Endothelial cell (in vitro differentiated cells): ENCODE measurements at regions not wholly inside any gene's neighbourhood (a gene's known extent, or its start where the extent isn't known, plus 50 kb on each side); places are given as distances from the start of the nearest gene placed in this dataset.

ENCODE experiments used
- DNase-seq: peaks from one replicate; pipeline ENCODE4 v3.0.0; 2021; ENCODE audit warnings: low spot score
- H3K27ac Mint-ChIP-seq: one replicate; pipeline ENCODE4 v1.8.0; 2021; ENCODE audit warnings: mixed read lengths, inconsistent platforms; ENCODE audit not compliant: unreplicated experiment
- H3K27me3 Mint-ChIP-seq: one replicate; pipeline ENCODE4 v1.8.0; 2021; ENCODE audit warnings: mild to moderate bottlenecking, moderate library complexity, mixed read lengths, inconsistent platforms; ENCODE audit not compliant: unreplicated experiment
- H3K36me3 Mint-ChIP-seq: one replicate; pipeline ENCODE4 v1.8.0; 2021; ENCODE audit warnings: mild to moderate bottlenecking, low read depth, mixed read lengths, inconsistent platforms; ENCODE audit not compliant: unreplicated experiment
- H3K4me1 Mint-ChIP-seq: one replicate; pipeline ENCODE4 v1.8.0; 2021; ENCODE audit warnings: mild to moderate bottlenecking, mixed read lengths, inconsistent platforms; ENCODE audit not compliant: unreplicated experiment
- H3K4me3 Mint-ChIP-seq: one replicate; pipeline ENCODE4 v1.8.0; 2021; ENCODE audit warnings: mild to moderate bottlenecking, mixed read lengths, inconsistent platforms; ENCODE audit not compliant: unreplicated experiment
- H3K9me3 Mint-ChIP-seq: one replicate; pipeline ENCODE4 v1.8.0; 2021; ENCODE audit warnings: mixed read lengths, inconsistent platforms; ENCODE audit not compliant: unreplicated experiment
- TF ChIP-seq, protein P1 (sequence below): fragments of 200-600 bp; sonication (generic); IDR thresholded peaks from one replicate; pipeline ENCODE4 v1.5.0; 2021; ENCODE audit warnings: antibody characterized with exemption; ENCODE audit not compliant: unreplicated experiment

DNA sequence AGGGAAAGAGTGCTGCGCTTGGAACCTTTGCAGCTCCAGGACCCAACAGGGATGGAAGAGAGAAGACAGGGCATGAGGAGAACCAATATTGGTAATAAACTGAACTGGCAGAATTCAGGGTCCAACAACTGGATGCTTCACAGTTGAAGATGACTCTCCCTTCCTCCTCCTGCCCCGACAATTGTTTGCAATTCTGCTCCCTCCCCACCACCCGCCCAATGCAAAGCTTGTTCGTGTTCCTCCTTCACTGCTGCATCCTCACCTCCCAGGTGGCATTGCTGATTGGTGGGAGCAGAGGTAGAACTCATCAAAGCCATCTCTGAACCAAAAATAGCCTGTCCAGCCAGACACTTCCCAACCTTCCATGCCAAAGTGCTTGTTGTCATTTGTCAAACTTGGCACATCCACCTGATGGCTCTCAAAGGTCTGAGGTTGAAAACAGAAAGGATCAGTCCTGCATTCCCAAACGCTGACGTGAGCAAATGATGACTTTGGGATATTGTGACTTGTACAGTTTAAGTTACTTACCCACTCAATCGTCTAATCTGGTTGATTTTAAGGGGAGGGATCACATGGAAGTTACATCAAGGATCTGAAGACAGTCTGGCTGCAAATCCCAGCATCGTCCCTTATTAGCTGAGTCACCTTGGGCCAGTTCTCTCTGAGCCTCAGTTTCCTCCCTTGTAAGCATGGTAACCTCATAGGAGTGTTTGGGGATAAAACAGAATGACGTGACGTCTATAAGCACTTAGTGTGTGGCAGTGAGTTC, 242.6 kb upstream of the CRY1 start:
- Mint-ChIP-seq H3K9me3 (no peaks in the 10 kb centered on the region), H3K4me1 (peaks cover 7% of the 10 kb centered on the region), H3K27me3 (peaks cover 5% of the 10 kb centered on the region), H3K36me3 (no peaks in the 10 kb centered on the region), H3K27ac (no peak overlapping the region), H3K4me3 (no peak overlapping the region)
- DNase-seq = no peak
- TF ChIP-seq, protein P1, sequence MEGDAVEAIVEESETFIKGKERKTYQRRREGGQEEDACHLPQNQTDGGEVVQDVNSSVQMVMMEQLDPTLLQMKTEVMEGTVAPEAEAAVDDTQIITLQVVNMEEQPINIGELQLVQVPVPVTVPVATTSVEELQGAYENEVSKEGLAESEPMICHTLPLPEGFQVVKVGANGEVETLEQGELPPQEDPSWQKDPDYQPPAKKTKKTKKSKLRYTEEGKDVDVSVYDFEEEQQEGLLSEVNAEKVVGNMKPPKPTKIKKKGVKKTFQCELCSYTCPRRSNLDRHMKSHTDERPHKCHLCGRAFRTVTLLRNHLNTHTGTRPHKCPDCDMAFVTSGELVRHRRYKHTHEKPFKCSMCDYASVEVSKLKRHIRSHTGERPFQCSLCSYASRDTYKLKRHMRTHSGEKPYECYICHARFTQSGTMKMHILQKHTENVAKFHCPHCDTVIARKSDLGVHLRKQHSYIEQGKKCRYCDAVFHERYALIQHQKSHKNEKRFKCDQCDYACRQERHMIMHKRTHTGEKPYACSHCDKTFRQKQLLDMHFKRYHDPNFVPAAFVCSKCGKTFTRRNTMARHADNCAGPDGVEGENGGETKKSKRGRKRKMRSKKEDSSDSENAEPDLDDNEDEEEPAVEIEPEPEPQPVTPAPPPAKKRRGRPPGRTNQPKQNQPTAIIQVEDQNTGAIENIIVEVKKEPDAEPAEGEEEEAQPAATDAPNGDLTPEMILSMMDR = no peak

DNA sequence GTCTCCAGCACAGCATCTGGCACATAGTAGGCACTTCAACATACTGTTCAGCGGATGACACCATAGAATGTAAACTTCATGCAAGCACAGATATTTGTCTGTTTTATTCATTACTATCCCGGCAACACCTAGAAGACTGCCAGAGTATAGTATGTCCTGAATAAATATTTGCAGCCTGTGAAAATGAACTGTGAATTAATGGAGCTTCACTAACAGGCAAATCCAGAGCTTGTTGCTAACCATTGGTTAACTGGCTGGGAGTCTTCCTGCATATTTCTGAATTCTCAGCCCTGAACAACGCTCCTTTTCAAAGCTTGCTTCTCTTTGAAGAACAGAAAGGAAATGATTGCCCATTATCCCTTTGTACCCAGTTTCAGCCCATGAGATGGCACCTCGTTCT, 243.3 kb upstream of the CRY1 start:
- no peaks in the 10 kb centered on the region for H3K9me3 Mint-ChIP-seq
- H3K4me1 Mint-ChIP-seq = peaks cover 7% of the 10 kb centered on the region
- no peaks in the 10 kb centered on the region for H3K36me3 Mint-ChIP-seq
- TF ChIP-seq, protein P1 = no peak
- H3K27ac Mint-ChIP-seq = no peak overlapping the region
- H3K4me3 Mint-ChIP-seq = no peak overlapping the region
- H3K27me3 Mint-ChIP-seq = peaks cover 5% of the 10 kb centered on the region
- DNase-seq = no peak

DNA sequence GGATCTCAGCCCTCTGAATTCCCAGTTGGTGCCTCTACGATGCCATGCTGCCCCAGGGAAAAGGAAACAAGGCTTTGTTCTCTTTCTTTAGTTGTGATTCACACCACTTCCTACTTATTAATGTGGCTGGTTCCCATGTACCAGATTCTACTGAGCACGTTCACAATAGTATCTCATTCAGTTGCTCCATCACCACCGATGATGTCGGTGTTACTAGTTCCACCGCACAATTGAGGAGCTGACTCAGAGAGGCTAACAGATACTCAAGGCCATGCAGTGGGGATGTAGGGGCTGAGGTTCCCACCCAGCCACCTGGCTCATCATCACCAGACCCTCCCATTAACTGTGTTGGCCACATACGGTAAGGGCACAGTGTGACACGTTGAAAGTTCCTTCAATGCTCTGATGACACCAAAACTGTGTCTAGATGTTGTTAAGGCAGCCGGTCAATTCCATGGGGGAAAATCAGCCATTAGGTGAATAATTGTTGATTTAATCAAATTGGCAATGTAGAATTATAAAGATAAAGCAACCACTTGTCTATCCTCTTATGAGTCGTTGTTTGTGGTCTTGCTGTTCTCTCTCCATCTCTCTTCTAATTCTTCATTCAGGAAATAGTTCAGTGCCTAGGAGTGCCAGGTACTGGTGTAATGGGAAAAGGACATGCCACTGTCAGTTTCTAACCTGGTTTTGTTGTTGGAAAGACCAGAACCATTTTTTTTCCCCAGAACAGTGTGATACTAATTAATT, 244.2 kb upstream of the CRY1 start:
- Mint-ChIP-seq H3K27me3 (peaks cover 5% of the 10 kb centered on the region), H3K4me1 (peaks cover 7% of the 10 kb centered on the region), H3K27ac (no peak overlapping the region), H3K4me3 (no peak overlapping the region), H3K9me3 (no peaks in the 10 kb centered on the region), H3K36me3 (no peaks in the 10 kb centered on the region)
- TF ChIP-seq, protein P1 = no peak
- DNase-seq = no peak

DNA sequence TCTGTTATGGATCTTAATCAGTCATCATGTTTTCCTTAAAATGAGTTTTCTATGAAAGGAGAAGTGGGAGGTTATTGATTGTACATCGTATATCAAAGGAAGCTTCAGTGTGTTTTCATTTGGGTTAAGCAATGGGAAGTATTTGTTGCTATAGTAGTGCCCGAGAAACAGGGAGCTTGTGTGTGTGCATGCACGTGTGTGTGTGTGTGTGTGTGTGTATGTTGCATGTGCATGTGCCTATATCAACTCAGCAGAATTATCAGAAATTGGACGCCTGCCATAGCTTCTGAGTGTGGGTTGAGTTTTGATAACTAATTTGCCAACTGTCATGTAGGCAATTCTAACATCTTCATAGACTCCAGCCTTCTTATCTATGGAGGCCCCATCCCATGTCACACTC, 246.1 kb upstream of the CRY1 start:
- Mint-ChIP-seq H3K27ac (no peak overlapping the region), H3K9me3 (no peaks in the 10 kb centered on the region), H3K4me1 (peaks cover 7% of the 10 kb centered on the region), H3K36me3 (no peaks in the 10 kb centered on the region), H3K27me3 (no peaks in the 10 kb centered on the region), H3K4me3 (no peak overlapping the region)
- no peak for DNase-seq
- TF ChIP-seq, protein P1 = no peak

DNA sequence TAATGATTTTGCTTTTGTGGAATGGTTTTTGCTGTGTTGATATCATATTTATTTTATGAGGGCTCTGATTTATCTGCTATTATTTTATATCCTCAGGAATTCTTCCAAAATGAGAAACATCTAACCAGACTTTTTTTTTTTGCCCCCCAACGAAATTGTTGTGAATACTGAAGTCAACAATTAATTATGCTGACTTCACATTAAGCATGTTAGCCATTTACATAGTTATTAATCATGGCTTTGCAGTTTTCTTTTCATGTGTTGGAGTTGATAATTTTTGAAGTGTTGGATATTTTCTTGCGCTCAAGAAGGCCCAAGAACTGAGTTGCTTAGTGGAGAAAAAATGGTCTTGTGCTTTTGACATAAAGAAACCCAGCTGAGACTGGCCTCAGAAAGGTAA, 246.6 kb upstream of the CRY1 start:
- no peaks in the 10 kb centered on the region for H3K36me3 Mint-ChIP-seq
- H3K9me3 Mint-ChIP-seq = no peaks in the 10 kb centered on the region
- TF ChIP-seq, protein P1 = no peak
- DNase-seq = no peak
- H3K4me3 Mint-ChIP-seq = no peak overlapping the region
- H3K27me3 Mint-ChIP-seq = no peaks in the 10 kb centered on the region
- no peak overlapping the region for H3K27ac Mint-ChIP-seq
- peaks cover 7% of the 10 kb centered on the region for H3K4me1 Mint-ChIP-seq
